Mammary epithelial cell (primary cell): ENCODE measurements at regions not wholly inside any gene's neighbourhood (a gene's known extent, or its start where the extent isn't known, plus 50 kb on each side); places are given as distances from the start of the nearest gene placed in this dataset.

Source experiments
- CTCF ChIP-seq, 2 donors: IDR thresholded peaks in 1 of 2; conservative IDR thresholded peaks in 1 of 2; 2 replicates each; pipeline ENCODE4 v1.5.1; 2011 to 2012; ENCODE audit warnings: inconsistent platforms in 2 of 2, low read length in 2 of 2, mild to moderate bottlenecking in 2 of 2, control low read depth in 1 of 2, low read depth in 1 of 2; ENCODE audit not compliant: insufficient read depth in 1 of 2; ENCODE audit errors: extremely low read depth in 1 of 2
- EZH2 ChIP-seq: IDR thresholded peaks from 2 replicates; pipeline ENCODE4 v1.6.1; 2012; ENCODE audit warnings: low read length, inconsistent platforms, borderline replicate concordance

GRCh38 chr13:111609631-111610030 lies 289.2 kb downstream of the TEX29 start:
- TF ChIP-seq CTCF (conservative IDR thresholded peaks at IDR 0.05 in 1 of 2, IDR thresholded peaks at IDR 0.05 in 1 of 2; ENCODE audit: extremely low read depth in 1 of 2, insufficient read depth in 1 of 2, low read depth in 1 of 2, low read length in 2 of 2) (no peak), EZH2 (no peak)
